ENCODE measurements at regions not wholly inside any gene's neighbourhood (a gene's known extent, or its start where the extent isn't known, plus 50 kb on each side); places are given as distances from the start of the nearest gene placed in this dataset.

GRCh38 chr17:77636835-77637817 is 321.4 kb upstream of the TNRC6C start (continued):
- TF ChIP-seq ZNF398 (CRISPR knock-in tag; IDR thresholded peaks at IDR 0.05): no peak

GRCh38 chr17:77637818-77638575 is 320.5 kb upstream of the TNRC6C start:
- no peak overlapping the region for H3K4me3 ChIP-seq
- H3K9me3 ChIP-seq (replicated peaks; ENCODE audit: control insufficient read depth, insufficient read depth, low read depth, low read length): no peaks in the 10 kb centered on the region
- peaks cover 9 to 74% of the 10 kb centered on the region in 2 experiments; a peak in 4 of 5 replicates for H3K27me3 ChIP-seq (ENCODE audit: control insufficient read depth in 2 of 2, insufficient read depth in 2 of 2, low read length in 2 of 2)
- H3K36me3 ChIP-seq (ENCODE audit: control insufficient read depth, insufficient read depth, low read length): no peaks in the 10 kb centered on the region
- WGBS (ENCODE audit: insufficient coverage, low coverage, missing lambda C conversion rate): under 1% methylated on average over 16 of the region's 16 CpGs
- no peak for FAIRE-seq
- no peaks in the 10 kb centered on the region for H3K79me2 ChIP-seq (ENCODE audit: control insufficient read depth, insufficient read depth, low read length)
- TF ChIP-seq RFX1 (IDR thresholded peaks at IDR 0.05) (peak; percentile 87), ZNF764 (CRISPR knock-in tag; IDR thresholded peaks at IDR 0.05; ENCODE audit: low read depth) (no peak), TAF9B (IDR thresholded peaks at IDR 0.05; ENCODE audit: partially characterized antibody) (no peak), GTF2B (IDR thresholded peaks at IDR 0.05; ENCODE audit: extremely low read depth, insufficient read length) (no peak)
- in situ Hi-C loops (cut with MboI) (no loop called here), intact Hi-C loops (cut with micrococcal nuclease) (no loop called here)
- BruUV-seq (replicated peaks): no TSS peak
- no peak overlapping the region for H2AFZ ChIP-seq (ENCODE audit: low read depth, low read length)
- no peak overlapping the region for H3K9ac ChIP-seq (ENCODE audit: insufficient read depth in 1 of 2, low read depth in 2 of 2, low read length in 2 of 2)
- no peak for ATAC-seq
- no peaks in the 10 kb centered on the region for H3K9me1 ChIP-seq (ENCODE audit: control insufficient read depth, insufficient read depth, low read length)
- ChIA-PET CTCF (ENCODE audit: low intra/inter-chr PET ratio) (no interaction called here), POLR2A (interaction anchor here (1.6 kb wide), 1 partner anchor 10 kb away, joined by 4 read pairs; no protein-coding TSS in a partner anchor)
- 0 out of 2 replicates have a peak, but pooled peaks cover 4% of the 10 kb centered on the region for H4K20me1 ChIP-seq (replicated peaks; ENCODE audit: control insufficient read depth, insufficient read depth, low read length)
- no peak overlapping the region for H3K27ac ChIP-seq (ENCODE audit: extremely low read depth, low read depth, low read length)
- no peak overlapping the region for H3K4me2 ChIP-seq (ENCODE audit: insufficient read depth, low read length)
- DNase-seq (ENCODE audit: extremely low read depth in 1 of 4, low spot score in 3 of 4): peak in 1 of 4 experiments; percentile 23
- H3K4me1 ChIP-seq (replicated peaks in 1 of 2; ENCODE audit: control insufficient read depth in 2 of 2, insufficient read depth in 2 of 2, low read length in 2 of 2): no peaks in the 10 kb centered on the region
